Calu3 (cell line): ENCODE measurements at regions not wholly inside any gene's neighbourhood (a gene's known extent, or its start where the extent isn't known, plus 50 kb on each side); places are given as distances from the start of the nearest gene placed in this dataset.

Experiments
- BruUV-seq: library from RNA; stranded (reverse); fragments of 400-500 nt; replicated peaks from 2 replicates; lab custom pipeline; 2021; lab: Mats Ljungman, UMichigan
- CTCF ChIA-PET: fragments of 300-600 bp; sonication (Branson Sonifier 250); formaldehyde crosslinking; loops from one replicate; lab custom pipeline; 2022; ENCODE audit warnings: antibody characterized with exemption; lab: Charles Lee
- DNase-seq: peaks from one replicate; pipeline ENCODE4 v3.0.0; 2022
- H3K27ac Mint-ChIP-seq: one replicate; pipeline ENCODE4 v1.8.0; 2022; ENCODE audit warnings: mixed read lengths; ENCODE audit not compliant: unreplicated experiment
- H3K27me3 Mint-ChIP-seq: one replicate; pipeline ENCODE4 v1.8.0; 2022; ENCODE audit warnings: mixed read lengths; ENCODE audit not compliant: unreplicated experiment
- H3K36me3 Mint-ChIP-seq: one replicate; pipeline ENCODE4 v1.8.0; 2022; ENCODE audit warnings: mild to moderate bottlenecking, moderate library complexity, mixed read lengths; ENCODE audit not compliant: insufficient read depth, unreplicated experiment
- H3K4me1 Mint-ChIP-seq: one replicate; pipeline ENCODE4 v1.8.0; 2022; ENCODE audit warnings: mild to moderate bottlenecking, low read depth, mixed read lengths; ENCODE audit not compliant: unreplicated experiment
- H3K4me3 Mint-ChIP-seq: one replicate; pipeline ENCODE4 v1.8.0; 2022; ENCODE audit warnings: mild to moderate bottlenecking, low read depth, moderate library complexity, mixed read lengths; ENCODE audit not compliant: unreplicated experiment
- H3K9me3 Mint-ChIP-seq: one replicate; pipeline ENCODE4 v1.8.0; 2022; ENCODE audit warnings: low read depth, mixed read lengths; ENCODE audit not compliant: unreplicated experiment
- CTCF ChIP-seq: fragments of 200-600 bp; IDR thresholded peaks from one replicate; pipeline ENCODE4 v1.8.0; 2022; ENCODE audit warnings: antibody characterized with exemption; ENCODE audit not compliant: unreplicated experiment
- intact Hi-C: fragments of 100-400 bp; cut with micrococcal nuclease; formaldehyde crosslinking; loops from one replicate; pipeline ENCODE4 v1.10.0; 2022; ENCODE audit not compliant: unreplicated experiment

GRCh38 chr1:84061336-84061735, 62.4 kb upstream of the TTLL7 start:
- H3K27ac Mint-ChIP-seq = no peak overlapping the region
- CTCF ChIA-PET = interaction anchor here (0.7 kb wide), 1 partner anchor 1008 kb away, joined by 3 read pairs; no protein-coding TSS in a partner anchor
- no TSS peak for BruUV-seq
- no peak overlapping the region for H3K4me3 Mint-ChIP-seq
- no peak for DNase-seq
- H3K27me3 Mint-ChIP-seq = no peaks in the 10 kb centered on the region
- TF ChIP-seq CTCF = no peak
- H3K36me3 Mint-ChIP-seq = no peaks in the 10 kb centered on the region
- intact Hi-C loops = no loop called here
- H3K9me3 Mint-ChIP-seq = no peaks in the 10 kb centered on the region
- no peaks in the 10 kb centered on the region for H3K4me1 Mint-ChIP-seq

DNA sequence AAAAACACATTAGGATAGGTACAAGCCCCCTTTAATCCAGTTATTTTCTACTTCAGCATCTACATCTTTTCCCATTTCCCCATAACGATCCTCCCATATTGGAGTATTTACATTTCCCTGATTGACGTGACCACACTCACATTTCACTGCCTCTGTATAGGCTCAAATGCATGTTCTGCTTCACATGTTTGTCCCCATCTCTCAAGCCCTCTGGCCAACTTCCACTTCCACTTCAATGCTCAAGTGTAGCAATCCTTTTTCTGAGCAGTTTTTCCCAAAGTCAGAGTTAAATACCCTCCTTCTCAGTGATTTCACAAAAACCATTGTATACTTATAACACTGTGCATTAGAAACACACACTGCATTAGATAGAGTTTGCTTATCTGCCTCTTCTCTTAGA, 61.8 kb upstream of the TTLL7 start:
- Mint-ChIP-seq H3K27ac (no peak overlapping the region), H3K4me1 (no peaks in the 10 kb centered on the region), H3K27me3 (no peaks in the 10 kb centered on the region), H3K4me3 (no peak overlapping the region), H3K36me3 (no peaks in the 10 kb centered on the region), H3K9me3 (no peaks in the 10 kb centered on the region)
- no peak for DNase-seq
- no TSS peak for BruUV-seq
- no peak for TF ChIP-seq CTCF
- CTCF ChIA-PET = interaction anchor here (0.6 to 0.8 kb wide), 3 partner anchors 12 to 632 kb away, joined by 3 to 9 read pairs (median 6); no protein-coding TSS in a partner anchor
- intact Hi-C loops = no loop called here

DNA sequence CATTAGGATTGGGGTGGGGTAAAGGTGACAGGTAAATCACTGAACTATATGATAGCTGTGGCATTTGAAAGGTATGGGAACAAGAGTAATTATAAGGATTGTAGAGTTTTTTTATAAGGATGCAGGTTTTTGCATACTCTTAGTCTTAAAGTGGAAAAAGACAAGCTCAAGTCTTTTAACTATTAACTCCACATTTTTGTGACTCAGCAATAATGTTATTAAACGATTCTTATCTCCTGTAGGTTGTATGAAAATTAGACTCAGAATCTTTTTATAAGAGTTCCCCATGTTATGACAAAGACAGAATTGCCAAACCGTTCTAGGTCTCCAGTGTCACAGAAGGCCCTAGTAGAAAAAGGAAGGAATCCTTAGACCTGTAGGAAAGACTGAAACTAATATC, 49.9 kb upstream of the TTLL7 start:
- H3K4me1 Mint-ChIP-seq = no peaks in the 10 kb centered on the region
- no peaks in the 10 kb centered on the region for H3K27me3 Mint-ChIP-seq
- intact Hi-C loops = no loop called here
- no peak for DNase-seq
- no peak overlapping the region for H3K27ac Mint-ChIP-seq
- H3K36me3 Mint-ChIP-seq = no peaks in the 10 kb centered on the region
- H3K4me3 Mint-ChIP-seq = no peak overlapping the region
- H3K9me3 Mint-ChIP-seq = no peaks in the 10 kb centered on the region
- no TSS peak for BruUV-seq
- TF ChIP-seq CTCF = no peak
- CTCF ChIA-PET = interaction anchor here (0.9 kb wide), 1 partner anchor 12 kb away, joined by 3 read pairs; no protein-coding TSS in a partner anchor
